Erythroblast (primary cell): ENCODE measurements at regions not wholly inside any gene's neighbourhood (a gene's known extent, or its start where the extent isn't known, plus 50 kb on each side); places are given as distances from the start of the nearest gene placed in this dataset.

Source experiments
- GATA1 ChIP-seq: IDR thresholded peaks from 2 replicates; pipeline ENCODE4 v1.6.1; 2011; ENCODE audit warnings: low read depth, mild to moderate bottlenecking, control low read depth, low read length, moderate library complexity
- POLR2A ChIP-seq: IDR thresholded peaks from 2 replicates; pipeline ENCODE4 v1.6.1; 2011; ENCODE audit warnings: mild to moderate bottlenecking, low read length

- TF ChIP-seq POLR2A (no peak), GATA1 (no peak)
These were observed 113.4 kb upstream of the SHH start for GRCh38 chr7:155925682-155926081.
